GM21526 (cell line): ENCODE measurements at regions not wholly inside any gene's neighbourhood (a gene's known extent, or its start where the extent isn't known, plus 50 kb on each side); places are given as distances from the start of the nearest gene placed in this dataset.
"Not testable (repeated sequence)": the region's sequence is repeated elsewhere in the genome, so short reads cannot be mapped to it uniquely, and the experiment has no call there.

ENCODE experiments used
- ATAC-seq: cut with Tn5 transposase; IDR thresholded peaks from one replicate; pipeline ENCODE4 v1.9.1; 2021; ENCODE audit warnings: moderate library complexity; ENCODE audit not compliant: unreplicated experiment, low FRiP score

DNA sequence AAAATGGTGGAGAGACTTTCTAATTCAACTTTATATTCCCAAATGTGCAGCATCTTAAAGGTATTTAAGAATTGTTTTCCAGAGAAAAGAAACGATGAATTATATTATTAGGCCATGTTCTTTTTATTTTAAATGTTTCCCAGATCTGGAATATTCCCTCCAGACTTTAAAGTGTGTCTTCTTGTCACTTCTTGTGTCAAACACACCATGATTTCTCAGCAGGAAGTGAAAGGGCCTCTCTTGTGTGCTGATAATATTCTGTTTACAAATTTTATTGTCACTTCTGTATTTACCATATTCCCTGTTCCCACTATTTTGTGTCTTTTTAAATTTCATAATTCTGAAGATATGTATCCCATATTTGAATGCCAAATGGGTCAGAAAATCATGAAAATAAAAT lies 455.0 kb upstream of the FLRT2 start:
- ATAC-seq: no peak

DNA sequence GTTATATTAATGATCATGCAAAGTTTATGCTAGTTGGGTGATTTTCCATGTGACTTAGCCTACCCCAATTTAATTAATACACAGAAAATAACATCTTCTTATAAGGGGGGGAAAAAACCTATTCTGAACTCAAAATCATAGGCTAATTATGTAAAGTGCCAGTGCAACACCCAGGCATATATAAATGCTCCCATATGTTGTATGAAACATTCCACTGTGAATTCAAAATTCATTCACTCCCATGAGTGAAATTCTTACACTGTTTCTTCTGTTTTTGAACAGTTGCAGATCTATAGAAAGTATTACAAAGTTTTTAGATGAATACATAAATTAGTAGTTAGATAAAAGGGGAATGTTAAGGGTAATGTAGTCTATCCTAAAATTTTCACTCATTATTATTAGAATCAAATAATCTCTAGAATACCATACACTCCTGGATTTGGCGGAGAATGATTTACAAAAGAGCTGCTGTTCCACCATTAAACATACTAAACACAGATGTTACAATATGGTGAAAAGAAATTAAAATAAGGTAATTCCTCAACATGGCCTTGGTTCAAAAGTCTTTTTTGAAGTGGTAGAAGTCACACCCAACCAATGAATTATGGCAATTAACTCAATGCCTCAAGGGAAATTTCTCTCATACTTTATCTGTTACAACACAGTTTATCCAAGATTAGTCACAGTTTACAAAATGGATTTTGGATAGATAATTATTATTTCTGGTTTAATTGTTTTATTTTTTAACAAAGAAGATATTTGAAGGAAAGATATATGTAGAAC lies 454.1 kb upstream of the FLRT2 start:
- ATAC-seq: no peak

DNA sequence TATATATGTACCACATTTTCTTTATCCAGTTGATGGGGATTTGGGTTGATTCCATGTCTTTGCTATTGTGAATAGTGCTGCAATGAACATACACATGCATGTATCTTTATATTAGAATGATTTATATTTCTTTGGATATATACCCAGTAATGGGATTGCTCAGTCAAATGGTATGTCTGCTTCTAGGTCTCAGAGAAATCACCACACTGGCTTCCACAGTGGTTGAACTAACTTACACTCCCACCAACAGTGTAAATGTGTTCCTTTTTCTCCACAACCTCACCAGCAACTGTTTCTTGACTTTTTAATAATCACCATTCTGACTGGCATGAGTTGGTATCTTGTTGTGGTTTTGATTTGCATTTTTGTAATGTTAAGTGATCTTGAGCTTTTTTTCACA lies 452.2 kb upstream of the FLRT2 start:
- not testable (repeated sequence) for ATAC-seq

DNA sequence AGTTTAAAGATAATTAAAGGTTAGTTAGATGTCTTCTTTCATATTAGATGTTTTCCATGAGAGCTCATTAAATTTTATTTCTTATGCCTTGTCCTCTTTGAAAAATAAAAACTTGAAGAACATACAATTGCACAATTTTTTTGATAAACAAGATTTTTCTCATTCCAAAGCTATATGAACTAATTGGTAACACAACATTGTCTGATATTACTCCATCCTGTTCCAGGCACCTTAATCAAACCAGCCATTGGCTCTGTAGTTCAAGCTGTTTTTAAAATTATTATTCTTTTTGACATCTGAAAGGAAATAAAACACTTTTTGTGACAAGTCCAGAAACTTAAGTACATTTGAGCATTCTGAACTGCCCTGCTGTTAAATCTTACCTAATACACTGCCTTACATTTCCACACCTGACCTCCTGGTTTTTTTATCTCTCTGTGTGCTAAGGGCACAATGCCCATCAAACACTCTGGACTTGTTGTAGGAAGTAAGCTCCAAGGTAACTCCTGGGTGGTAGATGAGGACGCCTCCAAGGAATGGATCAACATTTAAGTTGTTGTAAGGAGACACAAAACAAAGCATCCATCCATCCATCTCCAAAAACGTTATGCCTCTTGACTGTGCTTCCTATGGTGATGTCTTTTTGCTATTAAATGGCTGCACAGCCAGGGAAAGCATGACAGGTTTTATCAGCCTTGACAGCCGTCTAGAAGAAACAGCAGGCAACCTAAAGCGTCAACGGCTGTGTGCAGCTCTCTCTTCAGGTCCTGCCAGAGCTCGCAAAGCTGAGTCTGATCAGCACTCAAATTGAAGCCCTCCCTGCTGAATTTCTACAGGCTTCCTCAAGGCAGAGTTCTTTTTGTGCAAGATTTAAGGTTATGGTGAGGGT lies 449.9 kb upstream of the FLRT2 start:
- ATAC-seq: no peak

DNA sequence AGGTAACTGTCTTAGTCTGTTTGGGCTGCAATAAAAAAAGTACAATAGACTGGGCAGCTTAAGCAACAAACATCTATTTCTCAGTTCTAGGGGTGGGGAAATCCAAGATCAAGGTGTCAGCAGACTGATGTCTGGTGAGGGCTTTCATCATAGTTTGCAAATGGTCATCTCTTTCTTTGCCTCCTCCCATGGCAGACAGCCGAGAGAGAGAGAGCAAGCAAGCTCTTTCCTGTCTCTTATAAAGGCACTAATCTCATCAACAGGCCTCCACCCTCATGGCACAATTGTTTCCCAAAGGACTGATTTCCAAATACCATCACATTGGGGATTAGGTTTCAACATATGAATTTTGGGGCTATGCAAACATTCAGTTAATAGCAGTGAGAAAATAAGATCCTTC lies 445.6 kb upstream of the FLRT2 start:
- ATAC-seq: no peak

DNA sequence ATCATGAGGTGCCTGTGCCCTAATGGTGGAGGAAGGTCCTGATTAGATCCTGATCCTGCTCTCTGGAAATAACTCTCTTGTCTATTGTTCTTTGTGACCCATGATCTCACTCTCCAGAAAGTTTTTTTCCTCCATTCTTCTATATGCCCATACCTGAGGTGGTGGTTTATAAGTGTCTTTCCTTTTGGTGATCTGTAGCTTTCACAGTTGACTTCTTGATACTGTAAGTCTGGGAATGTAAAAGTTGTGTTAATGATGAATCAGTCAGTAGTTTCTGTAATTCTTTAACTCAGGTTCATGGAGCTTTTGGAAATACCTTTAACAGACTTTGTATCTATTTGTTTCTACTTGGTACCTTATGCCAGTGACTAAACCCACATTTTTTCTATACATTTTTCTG lies 444.0 kb upstream of the FLRT2 start:
- no peak for ATAC-seq

DNA sequence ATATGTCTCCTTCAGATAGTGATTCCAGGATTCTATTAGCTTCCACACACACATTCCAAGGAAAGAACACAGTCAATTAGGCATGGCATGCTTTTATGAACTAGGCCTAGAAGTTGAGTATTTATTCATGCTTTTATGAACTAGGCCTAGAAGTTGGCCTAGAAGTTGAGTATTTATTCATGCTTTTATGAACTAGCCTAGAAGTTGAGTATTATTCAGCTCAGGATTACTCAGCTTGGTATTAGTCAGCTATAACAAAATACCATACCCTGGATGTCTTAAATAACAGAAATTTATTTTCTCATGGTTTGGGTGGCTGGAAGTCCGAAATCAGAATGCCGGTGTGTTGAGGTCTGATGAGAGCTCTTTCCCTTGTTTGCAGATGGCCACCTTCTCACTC lies 442.7 kb upstream of the FLRT2 start:
- ATAC-seq: no peak

DNA sequence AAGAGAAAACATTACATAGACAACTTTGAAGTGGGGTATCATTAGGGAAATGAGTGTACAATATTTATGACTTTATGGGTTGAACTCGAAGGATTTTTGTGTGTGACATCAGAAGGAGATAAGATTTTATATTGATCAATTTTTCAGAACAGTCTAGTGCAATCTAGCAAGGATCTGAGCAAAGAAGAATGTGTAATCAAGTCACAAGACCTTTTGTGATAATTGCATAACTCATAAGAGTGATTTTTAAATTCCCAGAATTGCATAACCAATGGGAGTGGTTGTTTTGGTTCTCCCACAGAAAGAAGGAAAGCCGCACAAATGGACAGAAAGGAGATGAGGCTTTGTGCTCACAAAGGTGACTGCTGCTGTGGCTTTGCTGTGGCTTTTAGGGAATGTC lies 441.8 kb upstream of the FLRT2 start:
- ATAC-seq: no peak

DNA sequence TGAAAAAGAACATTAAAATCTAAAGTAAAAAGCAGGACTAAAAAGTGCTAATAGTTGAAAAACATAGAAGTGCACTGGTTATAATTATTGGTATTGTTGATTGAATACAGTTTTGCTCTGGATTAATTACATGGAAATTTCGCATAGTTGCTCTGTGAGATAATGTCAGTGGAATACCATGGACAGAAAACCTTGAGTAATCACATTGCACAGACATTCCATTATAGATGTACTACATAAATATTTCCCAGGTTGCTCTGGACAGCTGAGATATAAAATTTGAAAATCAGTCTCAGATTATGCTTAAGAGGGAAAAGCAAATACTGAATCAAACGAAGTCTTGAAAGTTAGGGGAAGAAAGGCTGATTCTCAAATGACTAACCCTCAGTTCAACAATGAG lies 439.3 kb upstream of the FLRT2 start:
- no peak for ATAC-seq

DNA sequence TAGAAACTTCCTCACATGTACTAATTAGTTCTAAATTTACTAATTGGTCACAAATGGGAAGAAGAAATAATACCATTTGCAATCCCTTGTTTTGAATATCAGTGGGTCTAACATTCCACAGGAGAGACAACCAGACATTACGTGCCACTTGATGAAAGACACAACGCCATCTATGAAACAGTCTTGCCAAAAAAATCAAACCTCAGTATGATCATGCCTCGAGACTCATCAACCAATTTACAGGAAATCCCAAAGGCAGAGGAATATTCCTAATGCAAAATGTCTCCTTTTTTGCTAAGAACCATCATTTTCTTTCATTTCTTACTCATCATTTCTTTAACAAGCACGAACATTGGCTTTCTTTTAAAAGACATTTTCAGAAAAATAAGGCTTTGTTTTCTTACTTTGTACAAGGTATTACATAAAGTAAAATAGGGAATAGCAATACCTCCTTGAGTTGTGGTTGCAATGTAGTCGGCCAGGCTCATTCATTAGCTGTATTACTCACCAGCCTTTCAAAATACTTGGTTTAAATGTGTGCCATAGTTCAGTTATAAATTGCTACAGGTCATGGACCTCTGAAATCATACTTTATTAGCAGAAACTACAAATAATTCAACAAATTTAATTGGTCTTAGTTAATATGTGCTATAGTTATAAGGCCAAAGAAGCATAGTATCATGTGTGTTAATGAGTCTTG lies 436.2 kb upstream of the FLRT2 start:
- ATAC-seq: no peak

DNA sequence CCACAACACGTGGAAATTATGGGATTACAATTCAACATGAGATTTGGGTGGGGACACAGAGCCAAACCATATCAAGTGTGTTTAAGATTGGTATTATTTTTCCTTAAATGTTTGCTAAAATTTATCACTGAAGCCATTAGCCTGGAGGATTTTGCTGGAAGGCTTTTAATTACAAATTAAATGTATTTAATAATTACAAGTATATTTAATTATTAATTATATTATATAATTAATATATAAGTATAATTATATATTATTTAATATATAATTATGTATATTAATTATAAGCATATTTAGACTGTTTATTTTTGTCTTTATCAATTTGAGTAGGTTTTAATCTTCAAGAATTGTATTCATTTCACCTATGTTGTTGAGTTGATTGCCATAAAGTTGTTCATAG lies 427.4 kb upstream of the FLRT2 start:
- ATAC-seq: no peak

DNA sequence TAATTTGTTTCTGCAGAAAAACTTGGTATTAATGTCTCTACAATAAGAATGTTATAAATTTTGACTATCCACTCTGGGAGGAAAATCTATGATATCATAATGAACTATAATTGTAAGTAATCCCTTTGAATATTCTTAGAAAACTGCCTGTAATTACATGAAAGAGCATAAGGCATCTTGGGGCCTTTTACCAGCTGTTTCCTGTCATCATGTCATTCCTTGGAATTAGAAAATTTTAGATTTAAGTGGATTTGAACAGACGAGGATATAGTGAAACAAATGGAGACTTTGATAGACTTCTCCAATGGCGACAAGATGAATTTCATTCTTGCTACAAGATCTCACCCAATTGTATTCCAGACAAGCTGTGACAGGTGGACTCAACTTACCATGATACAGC lies 423.4 kb upstream of the FLRT2 start:
- no peak for ATAC-seq

DNA sequence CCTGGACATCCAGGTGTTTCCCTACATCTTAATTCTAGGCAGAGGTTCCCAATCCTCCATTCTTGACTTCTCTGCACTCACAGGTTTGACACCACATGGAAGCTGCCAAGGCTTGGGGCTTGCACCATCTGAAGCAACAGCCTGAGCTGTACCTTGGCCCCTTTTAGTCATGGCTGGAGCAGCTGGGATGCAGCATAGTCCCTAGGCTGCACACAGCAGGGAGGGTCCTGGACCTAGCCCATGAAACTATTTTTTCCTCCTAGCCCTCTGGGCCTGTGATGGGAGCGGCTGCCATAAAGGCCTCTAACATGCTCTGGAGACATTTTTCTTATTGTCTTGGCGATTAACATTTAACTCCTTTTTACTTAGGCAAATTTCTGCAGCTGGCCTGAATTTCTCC lies 417.2 kb upstream of the FLRT2 start:
- ATAC-seq: no peak

DNA sequence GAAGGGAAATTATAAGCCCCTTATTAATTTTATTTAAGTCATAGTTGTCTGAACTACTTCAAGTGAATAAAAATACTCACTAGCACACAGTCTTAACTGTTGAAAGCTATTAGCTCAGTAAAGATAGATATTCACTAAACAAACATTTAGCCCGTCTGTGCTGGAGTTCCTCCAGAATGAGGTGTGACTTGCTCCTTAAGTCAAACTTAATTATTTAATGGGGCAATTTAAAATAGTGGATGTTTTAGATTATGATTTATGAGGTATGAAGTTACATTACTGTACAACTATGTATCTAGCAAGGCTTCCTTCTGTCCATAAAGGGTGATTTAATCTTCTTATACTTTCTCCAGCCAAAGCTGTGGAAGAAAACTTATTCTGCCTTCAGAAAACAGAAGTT lies 414.0 kb upstream of the FLRT2 start:
- no peak for ATAC-seq

DNA sequence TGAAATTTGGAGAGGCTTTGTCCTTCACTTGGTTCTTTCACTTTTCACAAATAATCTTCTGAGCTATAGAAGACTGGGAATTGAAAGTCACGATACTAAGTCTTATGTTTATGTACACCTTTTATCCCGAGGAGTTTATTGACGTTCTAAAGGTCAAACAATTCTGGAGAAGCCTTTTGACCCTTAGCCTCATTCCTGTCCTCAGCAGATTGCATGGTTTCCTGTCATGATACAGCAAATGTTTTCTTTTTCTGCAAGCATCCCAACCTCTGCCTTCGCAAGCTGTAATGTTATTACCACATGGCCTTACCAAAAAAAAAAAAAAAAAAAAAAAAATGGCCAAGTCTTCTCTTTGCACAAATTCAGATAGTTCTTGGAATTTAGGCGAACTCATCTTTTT lies 411.7 kb upstream of the FLRT2 start:
- ATAC-seq: no peak

DNA sequence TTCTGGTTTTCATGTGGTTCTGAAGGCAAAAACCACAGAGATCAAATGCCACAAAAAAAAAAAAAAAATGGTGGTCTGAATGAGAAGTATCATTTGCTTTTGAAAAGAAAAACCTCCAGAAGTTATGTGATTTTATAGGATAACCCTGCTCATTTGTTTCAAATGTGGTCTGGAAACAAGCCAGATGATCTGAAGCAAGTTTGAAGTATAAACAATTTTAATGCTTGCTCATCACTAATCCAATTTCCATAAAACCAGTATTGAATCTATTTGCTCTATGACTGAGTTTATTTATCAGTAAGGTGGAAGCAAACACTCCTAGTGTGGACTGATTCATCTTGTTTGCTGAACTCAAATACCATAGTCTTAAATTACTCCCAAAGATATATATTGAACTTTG lies 407.3 kb upstream of the FLRT2 start:
- ATAC-seq: no peak

DNA sequence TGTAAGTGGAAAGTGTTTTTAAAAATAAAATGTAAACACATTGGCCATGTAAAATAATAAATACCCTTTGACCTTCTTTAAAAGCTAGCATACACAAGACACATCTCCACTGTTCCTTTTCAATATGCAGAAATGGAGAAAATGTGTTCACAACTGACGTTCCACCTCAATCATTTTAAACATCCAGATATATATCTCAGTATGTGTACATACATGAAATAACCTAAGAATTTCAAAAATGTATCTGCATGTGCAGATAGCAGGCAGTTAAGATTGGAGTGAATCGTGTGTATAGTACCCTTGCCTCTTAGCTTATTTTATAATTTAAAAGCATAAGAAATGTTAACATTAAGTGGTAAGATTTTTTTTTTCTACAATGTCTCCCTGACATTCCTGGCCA lies 406.2 kb upstream of the FLRT2 start:
- ATAC-seq: no peak

DNA sequence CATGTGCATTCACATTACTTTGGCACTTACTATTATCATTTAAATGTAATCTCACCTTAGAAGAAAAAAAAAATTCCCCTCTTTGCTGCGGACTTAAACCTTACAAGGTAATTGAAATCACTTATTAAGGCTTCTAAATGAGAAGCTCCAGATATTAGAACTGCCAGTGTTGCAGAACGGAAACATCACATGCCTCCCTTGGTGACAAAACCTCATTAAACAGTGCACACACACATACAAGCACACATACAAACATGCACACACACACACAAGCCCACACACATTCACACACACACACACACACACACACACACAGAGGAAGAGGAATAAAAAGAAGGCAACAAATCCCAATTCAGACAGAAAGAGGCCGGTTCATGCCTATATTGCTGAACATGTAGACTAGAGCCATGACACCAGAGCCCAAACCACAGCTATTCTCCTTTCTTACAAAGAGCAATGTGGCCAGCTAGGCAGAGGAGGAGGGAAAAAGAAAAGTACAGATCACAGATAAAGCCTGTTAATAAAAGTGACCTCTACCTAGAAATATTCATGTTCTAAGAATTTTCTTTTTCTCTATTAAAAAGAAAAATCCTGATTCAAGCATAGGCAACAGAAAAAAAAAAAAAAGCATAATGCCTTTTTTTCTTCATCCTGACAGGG lies 405.2 kb upstream of the FLRT2 start:
- no peak for ATAC-seq

DNA sequence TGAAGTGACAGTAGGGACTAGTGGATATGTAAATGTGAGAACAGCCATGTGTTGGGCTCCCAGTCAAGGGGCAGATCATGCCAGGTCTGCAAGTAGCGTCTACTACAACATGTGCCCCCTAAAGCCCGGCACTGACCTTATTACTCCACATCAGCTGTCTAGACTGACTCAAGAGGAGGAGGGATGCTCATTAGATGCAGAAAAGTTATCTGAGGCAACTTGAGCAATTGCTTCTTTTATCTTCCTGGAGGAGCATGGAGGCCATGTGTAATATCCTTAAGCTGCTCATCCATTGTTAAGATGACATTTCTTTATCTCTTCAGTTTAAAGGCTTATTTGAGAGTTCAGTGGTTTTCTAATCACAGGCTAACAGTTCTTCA lies 404.7 kb upstream of the FLRT2 start:
- no peak for ATAC-seq

DNA sequence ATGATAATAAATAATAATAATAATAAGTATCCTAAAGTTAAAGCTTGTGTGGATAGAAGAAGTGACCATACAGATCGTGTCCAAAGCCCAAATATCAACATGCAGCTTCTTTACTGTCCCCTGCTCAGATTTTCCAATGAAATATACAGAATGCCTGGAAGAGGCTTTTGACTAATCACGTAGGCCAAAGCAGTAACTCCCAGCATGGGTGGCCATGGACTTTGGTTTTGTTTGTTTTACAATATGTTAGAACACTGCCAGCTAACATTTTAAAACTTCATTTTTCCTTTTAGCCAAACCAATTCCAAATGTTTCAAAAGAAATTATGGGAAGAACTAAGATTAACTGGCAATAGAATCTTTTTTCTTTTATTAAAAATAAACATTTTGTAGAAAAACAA lies 400.0 kb upstream of the FLRT2 start:
- no peak for ATAC-seq
